ENCODE measurements at regions not wholly inside any gene's neighbourhood (a gene's known extent, or its start where the extent isn't known, plus 50 kb on each side); places are given as distances from the start of the nearest gene placed in this dataset.
"Not testable (repeated sequence)": the region's sequence is repeated elsewhere in the genome, so short reads cannot be mapped to it uniquely, and the experiment has no call there.

DNA sequence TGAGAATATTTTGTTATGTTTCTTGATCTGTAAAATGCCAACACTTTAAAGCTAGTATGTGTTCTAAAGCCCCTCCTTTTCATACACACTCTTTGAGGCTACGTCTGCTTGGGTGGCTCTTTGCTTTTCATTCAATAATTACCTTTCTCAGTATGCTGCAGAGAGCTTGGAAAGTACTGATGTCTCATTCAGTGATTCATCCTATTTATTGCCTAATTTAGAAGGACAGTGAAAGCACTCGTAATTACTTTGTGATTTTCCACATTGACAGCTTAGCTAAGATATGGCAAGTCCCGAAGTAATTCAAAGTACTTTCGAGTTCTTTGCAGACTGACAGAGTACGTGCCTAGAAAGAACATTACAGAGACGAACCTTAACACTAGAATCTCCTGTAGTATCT lies 57.2 kb downstream of the BMP15 start:
- no peak for DNase-seq

DNA sequence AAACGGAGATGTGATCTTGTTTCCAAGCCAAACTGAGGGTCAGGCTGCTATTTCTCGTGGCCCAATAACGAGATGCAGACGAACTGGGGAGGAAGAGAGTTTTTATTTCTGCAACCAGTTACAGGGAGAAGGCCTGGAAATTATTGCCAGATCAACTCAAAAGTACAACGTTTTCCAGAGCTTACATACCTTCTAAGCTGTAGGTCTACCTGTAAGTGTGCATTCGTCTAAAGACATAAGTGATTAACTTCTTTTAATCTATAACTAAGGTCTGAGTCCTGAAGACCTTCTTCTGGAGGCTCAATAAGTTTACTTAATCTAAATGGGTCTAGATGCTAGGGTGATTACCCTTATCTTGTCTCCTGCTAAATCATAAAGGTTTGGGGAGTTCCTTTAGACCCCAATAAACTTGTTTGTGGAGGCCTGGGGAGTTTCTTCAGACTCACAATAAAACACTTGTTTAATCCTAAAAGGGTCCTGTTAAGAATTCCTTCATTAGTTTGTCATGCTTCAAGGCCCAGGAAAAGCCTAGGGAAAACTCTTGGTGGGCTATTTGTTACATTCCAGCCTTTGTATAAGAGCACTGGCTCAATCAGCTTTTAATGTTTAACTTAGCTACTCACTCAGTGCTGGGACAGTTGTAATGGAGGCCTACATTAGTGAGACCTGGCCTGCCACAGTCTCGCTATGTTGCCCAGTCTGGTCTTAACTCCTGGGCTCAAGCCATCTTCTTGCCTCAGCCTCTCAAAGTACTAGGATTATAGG lies 58.5 kb downstream of the BMP15 start:
- DNase-seq = not testable (repeated sequence)

DNA sequence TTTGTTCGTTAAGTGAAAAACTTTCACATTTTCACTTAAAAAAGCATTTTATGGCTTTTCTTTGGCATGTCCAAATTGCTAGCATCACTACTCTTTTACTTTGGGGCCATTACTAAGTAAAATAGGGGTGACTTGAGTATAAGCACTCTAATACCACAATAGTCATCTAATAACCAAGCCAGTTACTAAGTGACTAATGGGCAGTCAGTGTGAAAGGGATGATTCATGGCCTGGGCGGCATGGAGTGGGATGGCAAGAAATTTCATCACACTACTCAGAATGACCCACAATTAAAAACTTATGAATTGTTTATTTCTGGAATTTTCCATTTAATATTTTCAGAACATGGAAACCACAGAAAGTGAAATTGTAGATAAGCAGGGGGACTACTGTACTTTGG lies 60.9 kb downstream of the BMP15 start:
- DNase-seq = no peak

DNA sequence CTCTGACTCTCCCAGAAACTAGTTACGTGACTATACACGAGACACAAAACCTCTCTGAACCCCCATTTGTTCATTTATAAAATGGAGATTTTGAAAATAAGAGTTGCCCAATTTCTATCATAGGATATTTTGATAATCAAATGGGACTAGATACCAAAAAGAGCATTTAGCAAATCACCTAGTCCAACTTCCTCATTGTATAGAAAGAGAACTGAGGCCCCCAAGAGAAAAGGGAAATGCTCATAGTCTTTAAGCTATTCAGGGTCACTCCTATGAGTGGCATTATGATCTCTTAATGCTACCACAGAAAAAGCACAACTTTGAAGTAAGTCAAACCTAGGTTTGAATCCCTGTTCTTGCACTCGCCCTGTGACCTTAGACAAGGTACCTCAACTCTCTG lies 62.7 kb downstream of the BMP15 start:
- no peak for DNase-seq

DNA sequence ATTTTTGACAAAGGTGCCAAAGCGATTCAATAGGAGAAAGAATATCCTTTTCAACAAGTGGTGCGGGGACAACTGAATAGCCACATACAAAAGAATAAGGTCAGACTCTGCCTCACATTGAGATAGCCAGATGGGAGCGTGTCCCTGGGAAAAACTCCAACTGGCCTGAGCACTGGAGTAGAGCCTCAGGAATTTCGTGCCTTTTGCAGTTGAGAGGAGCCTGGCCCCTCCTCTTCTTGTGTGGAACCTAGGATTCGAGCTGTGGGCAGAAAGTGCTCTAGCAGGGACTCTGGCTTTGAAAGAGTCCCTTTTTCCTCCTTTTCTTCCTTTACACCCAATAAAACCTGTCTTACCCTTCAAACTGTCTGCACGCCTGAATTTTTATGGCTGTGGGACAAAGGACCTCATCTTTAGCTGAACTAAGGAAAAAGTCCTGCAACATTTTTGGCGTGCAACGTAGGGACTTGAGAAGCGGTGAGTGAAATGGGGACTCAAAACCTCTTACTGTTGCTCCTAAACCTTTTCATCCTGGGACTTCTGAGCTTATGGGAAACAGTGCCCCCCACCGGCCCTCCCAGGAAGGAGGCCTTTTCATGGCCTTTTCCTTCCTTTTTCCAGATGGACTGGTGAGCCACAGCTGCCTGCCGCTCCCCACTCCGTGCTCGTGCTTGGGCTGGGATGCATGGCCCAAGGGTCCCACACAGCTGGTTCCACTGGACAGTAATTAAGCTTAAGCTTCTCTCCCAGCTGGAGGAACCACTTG lies 68.6 kb downstream of the BMP15 start:
- DNase-seq = peak; percentile 1

DNA sequence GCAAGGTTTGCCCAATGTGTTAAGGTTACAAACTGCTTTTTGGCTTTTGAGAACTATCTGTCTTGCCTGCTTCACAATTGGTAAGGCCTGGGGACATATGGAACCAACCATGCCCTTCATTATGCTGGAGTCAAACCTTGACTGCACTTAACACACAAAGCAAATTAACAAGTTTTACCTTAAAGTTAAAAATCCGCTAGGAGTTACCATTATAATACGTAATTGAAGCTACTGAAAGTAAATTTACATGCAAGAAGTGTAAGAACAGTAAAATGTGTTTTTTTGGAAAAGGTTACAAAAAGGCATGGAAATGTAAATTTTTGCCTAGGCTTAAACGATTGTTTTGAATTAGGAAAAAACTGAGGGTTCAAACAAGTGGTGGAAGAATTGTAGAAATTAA lies 69.7 kb downstream of the BMP15 start:
- no peak for DNase-seq

DNA sequence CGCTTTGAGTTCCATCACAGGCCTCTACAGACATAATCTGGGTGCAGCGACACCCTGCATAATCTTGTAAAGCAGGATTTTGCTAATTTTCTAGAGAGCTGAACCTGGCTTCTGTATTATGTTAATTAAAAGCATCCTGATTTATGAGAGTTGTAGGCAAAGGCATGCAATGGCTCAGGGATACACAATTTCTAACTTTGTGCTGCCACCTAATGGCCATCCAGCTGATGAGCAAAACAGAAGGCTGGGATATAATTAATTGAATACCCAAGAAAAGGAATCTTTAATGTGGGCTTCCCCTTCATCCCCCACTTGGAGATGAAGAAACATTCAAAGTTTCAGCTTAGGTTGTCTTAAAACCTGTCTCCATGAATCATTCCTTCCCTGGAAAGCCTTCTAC lies 78.1 kb downstream of the BMP15 start:
- DNase-seq = peak; percentile 42

DNA sequence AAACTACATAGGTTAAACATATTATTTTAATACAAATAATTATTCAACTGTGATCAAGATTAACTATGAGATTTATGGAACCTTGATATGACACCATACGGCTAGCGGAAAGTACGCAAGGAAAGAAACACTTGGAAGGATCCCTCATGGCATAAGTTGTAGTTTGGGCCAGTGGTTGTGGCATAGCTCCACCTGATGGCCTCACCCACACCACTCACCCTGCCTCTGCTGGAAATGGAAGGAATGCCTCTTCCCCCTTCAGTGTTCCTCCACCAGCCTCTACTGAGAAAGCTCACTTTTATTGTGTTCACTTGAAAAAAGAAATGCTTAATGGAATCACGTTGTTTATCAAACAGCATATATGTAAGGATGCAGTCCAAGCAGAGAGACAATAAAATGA lies 86.4 kb downstream of the BMP15 start:
- peak; percentile 0 for DNase-seq

DNA sequence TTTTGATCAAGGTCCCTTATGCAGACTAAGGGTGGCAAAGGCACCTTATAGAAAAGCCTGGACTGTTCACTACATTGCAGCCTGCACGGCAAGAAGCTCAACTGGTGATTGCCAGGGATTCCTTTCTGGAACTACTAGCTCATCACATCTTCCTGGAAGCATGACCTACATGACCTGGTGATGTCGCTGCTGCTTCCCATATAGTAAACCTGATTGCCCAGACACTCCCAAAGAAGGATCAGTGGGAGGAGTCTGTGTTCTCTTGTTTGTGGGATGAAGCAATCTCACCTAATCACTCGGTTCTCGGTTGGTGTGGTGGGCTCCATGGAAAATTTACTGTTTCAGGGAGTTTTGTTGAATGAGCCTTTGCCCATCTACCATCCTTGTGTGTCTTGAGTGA lies 89.8 kb downstream of the BMP15 start:
- DNase-seq = not testable (repeated sequence)

DNA sequence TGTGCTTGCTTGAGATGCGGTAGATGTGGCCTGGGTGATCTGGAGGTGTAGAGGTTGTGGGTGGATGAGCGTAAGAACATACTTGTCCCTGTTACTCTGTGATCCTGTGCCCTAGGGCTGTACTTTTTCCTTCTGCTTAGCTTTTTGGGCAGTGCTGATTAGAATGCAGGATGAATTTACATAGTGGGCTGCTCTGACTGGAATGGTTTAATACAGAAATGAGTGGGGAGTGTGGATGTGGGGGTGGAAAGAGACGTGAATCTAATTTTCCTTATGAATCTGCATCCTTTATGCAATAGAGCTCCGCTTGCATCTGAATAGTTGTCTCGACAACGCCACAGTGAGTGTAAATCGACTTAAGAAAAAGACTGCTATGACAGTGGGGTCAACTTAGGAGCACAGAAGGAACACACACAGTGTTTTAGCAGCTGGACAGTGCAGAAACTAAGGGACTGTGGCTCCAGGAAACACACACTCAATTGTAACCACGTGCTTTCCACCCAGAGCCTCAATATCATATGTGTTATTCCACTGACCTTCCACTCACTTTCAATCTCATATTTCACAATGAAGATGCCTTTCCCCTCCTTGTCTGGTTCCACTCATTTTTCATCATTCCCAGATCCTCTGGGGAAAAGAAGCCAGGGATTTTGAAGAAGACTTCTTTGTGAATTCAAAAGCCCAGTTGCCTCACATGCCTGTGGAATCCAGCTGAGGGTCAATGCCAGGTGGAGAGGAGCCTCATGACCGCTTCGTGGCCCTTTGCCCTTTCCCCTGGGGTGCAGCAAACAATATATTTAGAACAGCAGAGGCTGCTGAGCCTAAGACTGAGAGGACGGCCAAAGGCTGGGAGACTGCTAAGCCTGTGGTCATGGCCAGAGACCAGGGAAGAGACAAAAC lies 91.4 kb downstream of the BMP15 start:
- not testable (repeated sequence) for DNase-seq

DNA sequence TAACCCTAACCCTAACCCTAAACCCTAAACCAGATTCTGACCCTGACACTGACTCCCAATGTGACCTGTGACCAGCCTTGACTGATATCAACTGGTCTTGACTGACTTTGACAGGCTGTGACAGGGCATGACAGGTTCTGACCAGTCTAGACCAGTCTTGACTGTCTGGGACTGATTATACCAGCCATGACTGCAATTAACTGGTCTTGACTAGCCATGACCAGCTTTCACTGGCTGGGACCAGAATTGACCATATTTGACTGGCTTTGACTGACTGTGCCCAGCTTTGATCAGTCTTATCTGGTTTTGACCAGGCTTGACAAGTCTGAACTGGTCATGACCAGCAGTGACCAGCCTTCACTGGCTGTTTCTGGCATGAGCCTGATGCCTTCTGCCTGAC lies 95.5 kb downstream of the BMP15 start:
- DNase-seq = no peak

DNA sequence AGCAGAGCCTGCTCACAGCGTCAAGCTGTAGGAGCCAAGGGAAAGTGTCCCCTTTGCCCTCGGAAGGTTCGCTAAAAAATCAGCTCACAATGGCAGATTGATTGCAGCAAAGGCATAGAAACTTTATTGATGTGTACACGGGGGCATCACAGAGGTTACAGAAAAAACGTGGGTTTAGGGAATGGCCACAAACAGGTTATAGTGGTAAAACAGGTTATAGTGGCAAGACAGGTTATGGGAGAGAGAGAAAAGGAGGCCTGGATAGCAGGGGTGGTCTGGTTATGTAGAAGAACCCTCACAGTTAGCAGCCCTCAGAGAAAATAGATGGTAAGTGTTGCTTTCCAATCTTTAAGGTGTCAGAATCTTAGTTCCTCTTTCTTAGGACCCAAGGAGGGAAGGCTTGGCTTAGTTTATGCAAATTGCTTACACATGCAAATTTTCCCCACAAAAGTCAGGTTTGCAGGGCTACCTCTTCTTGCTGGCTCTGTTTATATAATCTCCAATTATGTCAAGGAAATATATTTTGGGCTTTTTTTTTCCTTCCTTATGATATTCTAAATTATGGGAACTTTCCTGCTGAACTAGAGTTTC lies 113.7 kb downstream of the BMP15 start:
- no peak for DNase-seq

DNA sequence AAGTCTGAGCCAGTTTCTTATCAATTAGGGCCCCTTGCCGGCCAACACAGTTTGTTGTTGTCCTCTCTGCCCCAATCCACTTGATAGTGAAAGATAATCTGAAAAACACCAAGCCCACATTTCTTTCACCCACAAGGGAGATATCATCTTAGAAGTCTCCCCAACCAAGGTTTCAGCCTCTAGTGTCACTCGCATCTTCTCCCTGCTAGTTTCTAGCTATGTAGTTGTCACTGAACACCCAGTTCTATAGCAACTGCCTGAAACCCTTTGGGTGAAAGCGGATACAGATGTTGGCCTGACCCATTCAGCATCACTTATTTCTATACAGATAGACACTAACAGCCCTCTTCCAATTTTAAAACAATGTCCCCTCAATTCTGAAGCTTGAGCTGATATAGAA lies 116.3 kb downstream of the BMP15 start:
- no peak for DNase-seq

DNA sequence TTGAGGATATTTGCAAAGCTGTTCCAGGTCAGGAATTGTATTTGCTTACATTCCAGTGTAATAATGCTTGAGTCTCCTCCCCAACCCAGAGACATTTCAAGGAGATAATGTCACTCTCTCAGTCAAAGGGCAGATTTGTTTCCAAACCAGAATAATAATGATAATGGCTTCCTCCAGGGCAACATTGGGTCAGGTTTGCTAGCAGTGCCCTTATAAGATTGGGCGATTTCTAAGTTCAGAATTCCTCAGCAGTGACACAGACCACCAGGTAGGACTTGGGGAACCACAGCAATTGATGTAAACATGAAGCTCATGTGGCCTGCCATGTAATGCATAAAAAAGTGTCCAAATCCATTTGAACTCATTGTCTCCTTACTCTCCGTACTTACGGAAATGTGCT lies 125.2 kb downstream of the BMP15 start:
- no peak for DNase-seq

DNA sequence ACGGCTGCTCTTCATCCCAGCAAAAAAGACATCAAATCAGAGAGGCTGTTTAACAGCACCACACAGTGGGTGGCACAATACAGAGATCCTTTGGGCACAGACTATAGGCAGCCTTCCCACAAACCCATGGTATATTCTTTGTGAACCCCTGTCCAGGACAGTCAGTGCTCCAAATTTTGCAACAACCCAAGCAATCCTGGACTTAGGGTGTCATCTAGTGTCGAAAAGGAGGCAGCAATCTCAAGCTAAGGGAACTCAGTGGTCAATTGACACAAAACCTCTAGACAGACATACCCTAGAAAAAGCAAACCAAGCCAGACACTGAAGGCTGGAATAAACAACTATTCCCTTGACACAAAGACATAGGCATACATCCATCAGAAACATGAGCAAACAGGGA lies 137.4 kb downstream of the BMP15 start:
- no peak for DNase-seq

DNA sequence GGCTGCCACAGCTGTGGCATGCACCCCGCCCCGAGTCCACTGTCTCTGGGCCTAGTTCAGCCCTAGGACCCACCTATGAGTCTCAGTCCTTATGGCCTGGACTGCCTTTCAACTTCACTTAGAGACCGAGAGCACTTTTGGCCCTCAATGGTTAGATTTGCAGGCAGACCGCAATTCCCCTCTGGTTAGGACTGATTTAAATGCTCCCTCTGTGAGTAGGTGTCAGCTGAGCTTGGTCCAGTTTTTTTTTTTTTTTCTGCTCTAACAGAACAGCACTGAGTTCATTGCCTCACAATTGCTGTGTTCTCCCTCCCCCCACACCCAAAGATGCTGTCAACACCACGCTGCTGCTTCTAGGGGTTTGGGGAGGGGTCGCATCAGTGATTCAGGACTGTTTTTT lies 143.2 kb downstream of the BMP15 start:
- no peak for DNase-seq

DNA sequence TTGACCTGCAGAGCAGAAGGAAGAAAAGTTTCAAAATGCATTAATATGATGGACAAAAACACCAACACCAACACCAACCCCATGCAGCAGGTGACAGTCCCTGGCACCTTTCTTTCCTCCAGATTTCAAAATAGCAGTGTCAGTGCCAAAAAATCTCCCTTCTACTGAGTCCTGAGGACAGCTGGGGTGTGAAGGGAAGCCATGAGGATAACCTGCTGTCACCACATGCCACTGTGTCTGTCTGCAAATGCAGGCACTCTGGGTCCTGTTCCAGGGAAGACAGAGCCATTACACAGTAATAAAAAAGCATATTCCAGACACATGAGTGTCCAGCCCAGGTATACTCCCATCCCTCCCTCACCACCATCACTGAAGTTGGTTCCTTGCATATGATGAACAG lies 187.5 kb downstream of the BMP15 start:
- no peak for DNase-seq

DNA sequence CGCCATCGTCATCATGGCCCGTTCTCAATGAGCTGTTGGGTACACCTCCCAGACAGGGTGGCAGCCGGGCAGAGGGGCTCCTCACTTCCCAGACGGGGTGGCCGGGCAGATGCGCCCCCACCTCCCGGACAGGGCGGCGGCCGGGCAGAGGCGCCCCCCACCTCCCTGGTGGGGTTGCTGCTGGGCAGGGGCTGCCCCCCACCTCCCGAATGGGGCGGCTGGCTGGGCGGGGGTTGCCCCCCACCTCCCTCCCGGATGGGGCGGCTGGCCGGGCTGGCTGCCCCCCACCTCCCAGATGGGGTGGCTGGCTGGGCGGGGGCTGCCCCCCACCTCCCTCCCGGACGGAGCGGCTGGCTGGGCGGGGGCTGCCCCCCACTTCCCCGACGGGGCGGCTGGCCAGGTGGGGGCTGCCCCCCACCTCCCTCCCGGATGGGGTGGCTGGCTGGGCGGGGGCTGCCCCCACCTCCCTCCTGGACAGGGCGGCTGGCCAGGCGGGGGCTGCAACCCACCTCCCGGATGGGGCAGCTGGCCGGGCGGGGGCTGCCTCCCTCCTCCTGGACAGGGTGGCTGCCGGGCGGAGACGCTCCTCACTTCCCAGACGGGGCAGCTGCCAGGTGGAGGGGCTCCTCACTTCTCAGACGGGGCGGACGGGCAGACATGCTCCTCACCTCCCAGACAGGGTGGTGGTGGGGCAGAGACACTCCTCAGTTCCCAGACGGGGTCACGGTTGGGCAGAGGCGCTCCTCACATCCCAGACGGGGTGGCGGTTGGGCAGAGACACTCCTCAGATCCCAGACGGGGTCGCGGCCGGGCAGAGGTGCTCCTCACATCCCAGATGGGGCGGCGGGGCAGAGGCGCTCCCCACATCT lies 208.8 kb downstream of the BMP15 start:
- DNase-seq = not testable (repeated sequence)

DNA sequence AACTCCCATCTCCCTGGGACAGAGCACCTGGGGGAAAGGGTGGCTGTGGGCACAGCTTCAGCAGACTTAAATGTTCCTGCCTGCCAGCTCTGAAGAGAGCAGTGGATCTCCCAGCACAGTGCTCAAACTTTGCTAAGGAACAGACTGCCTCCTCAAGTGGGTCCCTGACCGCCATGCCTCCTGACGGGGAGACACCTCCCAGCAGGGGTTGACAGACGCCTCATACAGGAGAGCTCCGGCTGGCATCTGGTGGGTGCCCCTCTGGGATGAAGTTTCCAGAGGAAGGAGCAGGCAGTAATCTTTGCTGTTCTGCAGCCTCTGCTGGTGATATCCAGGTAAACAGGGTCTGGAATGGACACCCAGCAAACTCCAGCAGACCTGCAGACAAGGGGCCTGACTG lies 206.9 kb upstream of the NUDT10 start:
- DNase-seq = not testable (repeated sequence)

DNA sequence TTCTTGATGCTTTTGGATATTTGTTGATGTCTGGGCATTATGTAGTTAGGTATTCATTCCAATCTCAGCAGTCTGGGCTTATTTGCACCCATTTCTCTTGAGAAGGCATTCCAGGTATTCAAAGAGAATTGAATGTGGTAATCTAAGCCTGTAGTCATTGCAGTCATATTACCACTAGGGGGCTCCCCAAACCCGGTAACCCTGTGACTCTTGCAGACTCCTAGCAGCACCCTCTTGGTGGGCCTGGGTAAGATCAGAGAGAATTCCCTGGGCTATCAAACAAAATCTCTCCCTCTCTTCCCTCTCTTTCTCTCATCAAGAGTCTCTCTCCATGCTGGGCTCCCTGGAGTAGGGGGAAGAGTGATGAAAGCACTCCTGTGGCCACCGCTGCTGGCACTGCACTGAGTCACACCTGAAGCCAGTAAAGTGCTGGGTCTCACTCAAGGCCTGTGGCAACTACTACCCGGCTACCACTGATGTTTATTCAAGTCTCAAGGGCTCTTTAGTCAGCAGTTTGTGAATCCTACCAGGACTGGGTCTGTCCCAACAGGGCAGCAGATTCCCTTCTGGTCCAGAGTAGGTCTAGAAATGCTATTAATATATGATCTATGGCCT lies 187.7 kb upstream of the NUDT10 start:
- peak; percentile 73 for DNase-seq

DNA sequence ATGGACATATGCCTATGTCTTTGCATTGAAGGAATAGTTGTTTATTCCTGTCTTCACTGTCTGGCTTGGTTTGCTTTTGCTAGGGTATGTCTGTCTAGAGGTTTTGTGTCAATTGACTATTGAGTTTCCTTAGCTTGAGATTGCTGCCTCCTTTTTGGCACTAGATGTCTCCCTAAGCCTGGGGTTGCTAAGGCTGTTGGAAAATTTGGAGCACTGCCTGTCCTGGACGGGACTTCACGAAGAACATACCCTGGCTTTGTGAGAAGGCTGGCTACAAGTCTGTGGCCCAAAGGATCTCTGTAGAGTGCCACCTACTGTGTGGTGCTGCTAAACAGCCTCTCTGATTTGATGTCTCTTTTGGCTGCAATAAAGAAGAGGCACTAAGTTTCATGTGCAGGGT lies 183.8 kb upstream of the NUDT10 start:
- DNase-seq = peak; percentile 4

DNA sequence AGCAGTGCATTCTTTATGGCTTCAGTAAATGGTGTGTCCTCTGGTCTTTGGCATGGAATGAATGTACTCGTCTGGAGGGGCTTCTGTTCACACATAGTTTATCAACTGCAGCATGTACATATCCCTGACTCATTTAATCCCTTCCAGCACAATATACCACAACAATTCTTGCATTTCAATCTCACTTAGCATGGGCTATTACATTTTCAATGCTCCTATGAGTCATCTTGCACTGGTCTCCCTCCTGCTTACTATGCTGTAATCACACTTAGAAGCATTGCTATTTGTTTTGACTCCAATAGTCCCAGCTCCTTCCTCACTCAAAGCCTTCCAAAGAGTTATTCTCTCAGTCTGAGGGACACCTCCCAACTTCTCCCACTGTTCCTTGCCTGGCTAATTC lies 180.9 kb upstream of the NUDT10 start:
- DNase-seq = no peak
